ENCODE measurements at regions not wholly inside any gene's neighbourhood (a gene's known extent, or its start where the extent isn't known, plus 50 kb on each side); places are given as distances from the start of the nearest gene placed in this dataset.

- no peak overlapping the region for H3K4me3 ChIP-seq
- H3K4me1 ChIP-seq: no peaks in the 10 kb centered on the region
- H3K27me3 ChIP-seq: no peaks in the 10 kb centered on the region
- H3K27ac ChIP-seq: no peak overlapping the region
- no peak for TF ChIP-seq POLR2A (IDR thresholded peaks at IDR 0.05)
- TF ChIP-seq POLR2AphosphoS5 (IDR thresholded peaks at IDR 0.05): no peak
- TF ChIP-seq CTCF (IDR thresholded peaks at IDR 0.05): no peak
- no peak for DNase-seq (ENCODE audit: low spot score in 2 of 2)
- intact Hi-C loops (cut with DNase I; ENCODE audit: low total_unique reads): no loop called here
- peaks cover 7 to 11% of the 10 kb centered on the region in 2 donors for H3K9me3 ChIP-seq
- no peaks in the 10 kb centered on the region for H3K36me3 ChIP-seq
These were observed 416.3 kb upstream of the COBL start for GRCh38 chr7:51732951-51733350.

GRCh38 chr7:51732116-51732515 lies 415.5 kb upstream of the COBL start:
- Histone ChIP-seq H3K4me3 (no peak overlapping the region), H3K27me3 (no peaks in the 10 kb centered on the region), H3K4me1 (no peaks in the 10 kb centered on the region), H3K27ac (no peak overlapping the region), H3K9me3 (peaks cover 7 to 11% of the 10 kb centered on the region in 2 donors), H3K36me3 (no peaks in the 10 kb centered on the region)
- intact Hi-C loops (cut with DNase I; ENCODE audit: low total_unique reads): no loop called here
- TF ChIP-seq POLR2AphosphoS5 (IDR thresholded peaks at IDR 0.05) (no peak), CTCF (IDR thresholded peaks at IDR 0.05) (no peak), POLR2A (IDR thresholded peaks at IDR 0.05) (no peak)
- DNase-seq (ENCODE audit: low spot score in 2 of 2): no peak

GRCh38 chr7:51731075-51731474 lies 414.5 kb upstream of the COBL start:
- Histone ChIP-seq H3K4me3 (no peak overlapping the region), H3K36me3 (no peaks in the 10 kb centered on the region), H3K4me1 (no peaks in the 10 kb centered on the region), H3K27me3 (no peaks in the 10 kb centered on the region), H3K9me3 (peaks cover 7 to 11% of the 10 kb centered on the region in 2 donors), H3K27ac (no peak overlapping the region)
- no peak for DNase-seq (ENCODE audit: low spot score in 2 of 2)
- TF ChIP-seq POLR2AphosphoS5 (IDR thresholded peaks at IDR 0.05): no peak
- TF ChIP-seq POLR2A (IDR thresholded peaks at IDR 0.05): no peak
- no peak for TF ChIP-seq CTCF (IDR thresholded peaks at IDR 0.05)
- intact Hi-C loops (cut with DNase I; ENCODE audit: low total_unique reads): no loop called here

GRCh38 chr7:51727441-51727840 lies 410.8 kb upstream of the COBL start:
- intact Hi-C loops (cut with DNase I; ENCODE audit: low total_unique reads): no loop called here
- Histone ChIP-seq H3K36me3 (no peaks in the 10 kb centered on the region), H3K4me1 (no peaks in the 10 kb centered on the region), H3K27ac (no peak overlapping the region), H3K27me3 (no peaks in the 10 kb centered on the region), H3K9me3 (peaks cover 0 to 9% of the 10 kb centered on the region in 2 donors), H3K4me3 (no peak overlapping the region)
- TF ChIP-seq POLR2A (IDR thresholded peaks at IDR 0.05): no peak
- TF ChIP-seq CTCF (IDR thresholded peaks at IDR 0.05): no peak
- TF ChIP-seq POLR2AphosphoS5 (IDR thresholded peaks at IDR 0.05): no peak
- DNase-seq (ENCODE audit: low spot score in 2 of 2): no peak

GRCh38 chr7:51706851-51707250 lies 390.2 kb upstream of the COBL start:
- no peak for TF ChIP-seq CTCF (IDR thresholded peaks at IDR 0.05)
- TF ChIP-seq POLR2AphosphoS5 (IDR thresholded peaks at IDR 0.05): no peak
- no peak for TF ChIP-seq POLR2A (IDR thresholded peaks at IDR 0.05)
- Histone ChIP-seq H3K4me1 (no peaks in the 10 kb centered on the region), H3K36me3 (no peaks in the 10 kb centered on the region), H3K27me3 (no peaks in the 10 kb centered on the region), H3K9me3 (no peaks in the 10 kb centered on the region), H3K27ac (no peak overlapping the region), H3K4me3 (no peak overlapping the region)
- intact Hi-C loops (cut with DNase I; ENCODE audit: low total_unique reads): no loop called here
- DNase-seq (ENCODE audit: low spot score in 2 of 2): no peak

All from breast epithelium (tissue), 4 donors.